IMR-90 (cell line): ENCODE measurements at regions not wholly inside any gene's neighbourhood (a gene's known extent, or its start where the extent isn't known, plus 50 kb on each side); places are given as distances from the start of the nearest gene placed in this dataset.

Source experiments
- ATAC-seq: fragments of 200-7000 bp; cut with Tn5 transposase; 2 replicates; pipeline ENCODE4 v1.9.1; 2020; ENCODE audit warnings: low read depth, mild to moderate bottlenecking, moderate library complexity
- BruUV-seq: library from RNA; stranded (reverse); fragments of 400-500 nt; replicated peaks from 2 replicates; lab custom pipeline; 2021; lab: Mats Ljungman, UMichigan
- CTCF ChIA-PET: fragments of 300-600 bp; formaldehyde crosslinking; extraction: SDS; loops from one replicate; lab custom pipeline; 2021; ENCODE audit warnings: antibody characterized with exemption; lab: Yijun Ruan, JAX
- POLR2A ChIA-PET: fragments of 300-600 bp; sonication (Branson Sonifier 250); formaldehyde crosslinking; loops from one replicate; lab custom pipeline; 2022; ENCODE audit warnings: antibody characterized with exemption; ENCODE audit not compliant: unreplicated experiment; lab: Charles Lee
- DNase-seq: peaks from one replicate; pipeline ENCODE4 v3.0.0; 2013
- H2AFZ ChIP-seq: replicated peaks from 2 replicates; pipeline ENCODE3; 2013; ENCODE audit warnings: low read length, mild to moderate bottlenecking; ENCODE audit not compliant: poor library complexity
- H2AK5ac ChIP-seq: 2 replicates; pipeline ENCODE4 v1.6.1; 2013; ENCODE audit warnings: low read depth, low read length, inconsistent platforms
- H2AK9ac ChIP-seq: replicated peaks from 2 replicates; pipeline ENCODE3; 2013; ENCODE audit warnings: mild to moderate bottlenecking, low read depth, low read length, moderate library complexity; ENCODE audit not compliant: poor library complexity
- H2BK120ac ChIP-seq: 2 replicates; pipeline ENCODE4 v1.6.1; 2013; ENCODE audit warnings: low read depth, low read length, inconsistent platforms
- H2BK15ac ChIP-seq: 3 replicates; pipeline ENCODE4 v1.6.1; 2013; ENCODE audit warnings: low read depth, low read length, inconsistent platforms
- H2BK20ac ChIP-seq: 2 replicates; pipeline ENCODE4 v1.6.1; 2013; ENCODE audit warnings: low read depth, mild to moderate bottlenecking, inconsistent platforms, low read length, moderate library complexity
- H2BK5ac ChIP-seq: 2 replicates; pipeline ENCODE4 v1.6.1; 2013; ENCODE audit warnings: mild to moderate bottlenecking, low read depth, low read length, inconsistent platforms; ENCODE audit not compliant: poor library complexity, severe bottlenecking
- H3K14ac ChIP-seq: replicated peaks from 2 replicates; pipeline ENCODE4 v1.6.1; 2013; ENCODE audit warnings: low read depth, low read length, inconsistent platforms
- H3K18ac ChIP-seq: 2 replicates; pipeline ENCODE4 v1.6.1; 2013; ENCODE audit warnings: low read depth, low read length, control low read depth
- H3K23ac ChIP-seq: 2 replicates; pipeline ENCODE4 v1.6.1; 2013; ENCODE audit warnings: low read depth, low read length, inconsistent platforms
- H3K27ac ChIP-seq: 2 replicates; pipeline ENCODE4 v1.5.1; 2013; ENCODE audit warnings: mild to moderate bottlenecking, control low read depth, low read length; ENCODE audit not compliant: insufficient read depth
- H3K27me3 ChIP-seq: 2 replicates; pipeline ENCODE4 v1.6.1; 2013; ENCODE audit warnings: low read length; ENCODE audit not compliant: control insufficient read depth, insufficient read depth
- H3K36me3 ChIP-seq: 2 replicates; pipeline ENCODE4 v1.6.1; 2013; ENCODE audit warnings: low read length, mixed read lengths; ENCODE audit not compliant: control insufficient read depth, insufficient read depth
- H3K4ac ChIP-seq: 2 replicates; pipeline ENCODE4 v1.6.1; 2013; ENCODE audit warnings: low read depth, low read length, inconsistent platforms
- H3K4me1 ChIP-seq: 2 replicates; pipeline ENCODE4 v1.6.1; 2013; ENCODE audit warnings: low read length, mixed read lengths; ENCODE audit not compliant: control insufficient read depth, insufficient read depth
- H3K4me2 ChIP-seq: 2 replicates; pipeline ENCODE4 v1.6.1; 2013; ENCODE audit warnings: low read depth, mild to moderate bottlenecking, control low read depth, low read length, moderate library complexity
- H3K4me3 ChIP-seq: 2 replicates; pipeline ENCODE4 v1.5.1; 2013; ENCODE audit warnings: low read depth, mild to moderate bottlenecking, control low read depth, low read length, moderate library complexity; ENCODE audit not compliant: insufficient read depth
- H3K56ac ChIP-seq: 2 replicates; pipeline ENCODE4 v1.6.1; 2013; ENCODE audit warnings: low read length, inconsistent platforms; ENCODE audit not compliant: insufficient read depth; ENCODE audit errors: extremely low read depth
- H3K79me1 ChIP-seq, 2 experiments: 2 replicates each; pipeline ENCODE4 v1.6.1; 2013; ENCODE audit warnings: low read length in 2 of 2, inconsistent platforms in 1 of 2, low read depth in 1 of 2
- H3K9ac ChIP-seq: 2 replicates; pipeline ENCODE4 v1.6.1; 2013; ENCODE audit warnings: low read depth, low read length, control low read depth
- H3K9me1 ChIP-seq: 2 replicates; pipeline ENCODE4 v1.6.1; 2013; ENCODE audit warnings: low read length, inconsistent platforms; ENCODE audit not compliant: insufficient read depth
- H3K9me3 ChIP-seq: 2 replicates; pipeline ENCODE4 v1.6.1; 2013; ENCODE audit warnings: low read length; ENCODE audit not compliant: control insufficient read depth, insufficient read depth
- H4K20me1 ChIP-seq: 2 replicates; pipeline ENCODE4 v1.6.1; 2013; ENCODE audit warnings: low read length, inconsistent platforms; ENCODE audit not compliant: insufficient read depth
- H4K5ac ChIP-seq: 2 replicates; pipeline ENCODE4 v1.6.1; 2013; ENCODE audit warnings: mild to moderate bottlenecking, low read depth, low read length, control low read depth
- H4K8ac ChIP-seq, 2 experiments: 2 replicates each; pipeline ENCODE4 v1.6.1; 2013; ENCODE audit warnings: low read depth in 2 of 2, low read length in 2 of 2, control low read depth in 1 of 2, inconsistent platforms in 1 of 2
- H4K91ac ChIP-seq: 2 replicates; pipeline ENCODE4 v1.6.1; 2013; ENCODE audit warnings: low read depth, low read length, inconsistent platforms; ENCODE audit not compliant: insufficient read depth
- CEBPB ChIP-seq: IDR thresholded peaks from 2 replicates; pipeline ENCODE4 v1.6.1; 2012; ENCODE audit warnings: low read depth, low read length, improper control_type of control experiment
- RAD21 ChIP-seq: IDR thresholded peaks from 2 replicates; pipeline ENCODE4 v1.6.1; 2012; ENCODE audit warnings: low read length, improper control_type of control experiment
- WGBS, 2 experiments: methylation state at CpG; one replicate each; pipeline versions ENCODE4 v1.1.5 to v1.1.7; 2013; ENCODE audit warnings: missing lambda C conversion rate in 2 of 2; ENCODE audit not compliant: insufficient read length in 1 of 2; ENCODE audit errors: extremely low coverage in 2 of 2; 5-methylcytosine and 5-hydroxymethylcytosine counted together
- dilution Hi-C: fragments of 300-500 bp; cut with HindIII; formaldehyde crosslinking; loops from one replicate; pipeline ENCODE4 v1.14.3; 2018; ENCODE audit warnings: low sequenced_read_pairs; ENCODE audit not compliant: unreplicated experiment
- in situ Hi-C: fragments of 300-500 bp; cut with MboI; formaldehyde crosslinking; loops from 3 replicates; pipeline ENCODE4 v1.14.3; 2019; ENCODE audit warnings: low sequenced_read_pairs, inconsistent platforms, mixed read lengths
- intact Hi-C: fragments of 100-400 bp; cut with micrococcal nuclease; formaldehyde crosslinking; loops from 2 replicates; pipeline ENCODE4 v1.10.0; 2022

- Histone ChIP-seq H2AFZ (no peak overlapping the region), H4K20me1 (no peaks in the 10 kb centered on the region), H3K4me1 (peaks cover 3% of the 10 kb centered on the region), H2BK5ac (no peak overlapping the region), H4K8ac (no peak overlapping the region), H3K56ac (no peak overlapping the region), H3K36me3 (no peaks in the 10 kb centered on the region), H3K4me3 (no peak overlapping the region), H3K23ac (no peak overlapping the region), H3K14ac (no peak overlapping the region), H2BK15ac (no peak overlapping the region), H3K4ac (no peak overlapping the region), H3K27me3 (no peaks in the 10 kb centered on the region; the same call in 1 of the 2 replicates), H2BK20ac (no peak overlapping the region), H3K27ac (no peak overlapping the region), H3K9ac (no peak overlapping the region), H3K9me1 (no peaks in the 10 kb centered on the region), H4K5ac (no peak overlapping the region), H3K4me2 (no peak overlapping the region), H2AK9ac (no peak overlapping the region), H2AK5ac (no peak overlapping the region), H3K79me1 (no peaks in the 10 kb centered on the region), H3K18ac (no peak overlapping the region), H3K9me3 (no peaks in the 10 kb centered on the region), H2BK120ac (no peak overlapping the region), H4K91ac (no peak overlapping the region)
- ChIA-PET CTCF (no interaction called here), POLR2A (no interaction called here)
- no CpG with 5 or more reads among the region's 3 CpGs for WGBS, 2 experiments
- TF ChIP-seq RAD21 (no peak), CEBPB (peak; percentile 64)
- BruUV-seq = no TSS peak
- in situ Hi-C loops = no loop called here
- ATAC-seq (no peak), DNase-seq (no peak)
- intact Hi-C loops = no loop called here
- dilution Hi-C loops = no loop called here
Observed at GRCh38 chr16:64742455-64743223, 379.2 kb downstream of the CDH11 start.
